Fibroblast of lung (primary cell): ENCODE measurements at regions not wholly inside any gene's neighbourhood (a gene's known extent, or its start where the extent isn't known, plus 50 kb on each side); places are given as distances from the start of the nearest gene placed in this dataset.
"Not testable (repeated sequence)": the region's sequence is repeated elsewhere in the genome, so short reads cannot be mapped to it uniquely, and the experiment has no call there.

Experiments
- DNase-seq, 2 donors: peaks; one replicate each; pipeline versions ENCODE4 v3.0.0 to v3.0.0-alpha.2; 2010; ENCODE audit warnings: low read depth in 2 of 2
- H2AFZ ChIP-seq: 2 replicates; pipeline ENCODE4 v1.5.1; 2012; ENCODE audit warnings: low read length, control low read depth, inconsistent platforms
- H3K27ac ChIP-seq: 2 replicates; pipeline ENCODE4 v1.5.1; 2011; ENCODE audit warnings: low read length, control low read depth; ENCODE audit not compliant: insufficient read depth
- H3K27me3 ChIP-seq: 2 replicates; pipeline ENCODE4 v1.5.1; 2011; ENCODE audit warnings: mild to moderate bottlenecking, low read length; ENCODE audit not compliant: control insufficient read depth, insufficient read depth
- H3K36me3 ChIP-seq: 2 replicates; pipeline ENCODE4 v1.5.1; 2011; ENCODE audit warnings: low read length; ENCODE audit not compliant: control insufficient read depth, insufficient read depth
- H3K4me1 ChIP-seq: 2 replicates; pipeline ENCODE4 v1.5.1; 2011; ENCODE audit warnings: low read length; ENCODE audit not compliant: control insufficient read depth, insufficient read depth; ENCODE audit errors: extremely low read depth
- H3K4me2 ChIP-seq: 2 replicates; pipeline ENCODE4 v1.5.1; 2011; ENCODE audit warnings: low read length, control low read depth; ENCODE audit not compliant: insufficient read depth; ENCODE audit errors: extremely low read depth
- H3K4me3 ChIP-seq, 4 experiments: fragments of 200-600 bp in 1 of 4; sonication (generic) in 1 of 4; replicated peaks in 1 of 4; 2 replicates each; pipeline ENCODE4 v1.5.1; 2011 to 2016; ENCODE audit warnings: low read length in 4 of 4, low read depth in 3 of 4, mild to moderate bottlenecking in 3 of 4, control low read depth in 2 of 4, inconsistent platforms in 1 of 4, mixed read lengths in 1 of 4; ENCODE audit not compliant: insufficient read depth in 1 of 4; ENCODE audit errors: control extremely low read depth in 1 of 4
- H3K79me2 ChIP-seq: 2 replicates; pipeline ENCODE4 v1.5.1; 2012; ENCODE audit warnings: mild to moderate bottlenecking, low read length, inconsistent platforms; ENCODE audit not compliant: control insufficient read depth, insufficient read depth
- H3K9ac ChIP-seq: 2 replicates; pipeline ENCODE4 v1.5.1; 2011; ENCODE audit warnings: mild to moderate bottlenecking, low read length, control low read depth; ENCODE audit not compliant: insufficient read depth
- H3K9me3 ChIP-seq: 2 replicates; pipeline ENCODE4 v1.5.1; 2012; ENCODE audit warnings: low read depth, low read length; ENCODE audit not compliant: control insufficient read depth, insufficient read depth
- H4K20me1 ChIP-seq: 2 replicates; pipeline ENCODE4 v1.5.1; 2011; ENCODE audit warnings: low read length; ENCODE audit not compliant: control insufficient read depth, insufficient read depth; ENCODE audit errors: extremely low read depth
- EZH2 ChIP-seq: IDR thresholded peaks from 2 replicates; pipeline ENCODE4 v1.5.1; 2012; ENCODE audit warnings: low read length, control low read depth, mild to moderate bottlenecking; ENCODE audit errors: missing control alignments
- TF ChIP-seq, protein P1 (sequence below), 2 donors: IDR thresholded peaks in 1 of 2; conservative IDR thresholded peaks in 1 of 2; 1 replicate in 1 of 2; 2 replicates in 1 of 2; pipeline ENCODE4 v1.5.1; 2011 to 2012; ENCODE audit warnings: low read length in 2 of 2, control low read depth in 1 of 2, inconsistent platforms in 1 of 2, low read depth in 1 of 2, mild to moderate bottlenecking in 1 of 2

DNA sequence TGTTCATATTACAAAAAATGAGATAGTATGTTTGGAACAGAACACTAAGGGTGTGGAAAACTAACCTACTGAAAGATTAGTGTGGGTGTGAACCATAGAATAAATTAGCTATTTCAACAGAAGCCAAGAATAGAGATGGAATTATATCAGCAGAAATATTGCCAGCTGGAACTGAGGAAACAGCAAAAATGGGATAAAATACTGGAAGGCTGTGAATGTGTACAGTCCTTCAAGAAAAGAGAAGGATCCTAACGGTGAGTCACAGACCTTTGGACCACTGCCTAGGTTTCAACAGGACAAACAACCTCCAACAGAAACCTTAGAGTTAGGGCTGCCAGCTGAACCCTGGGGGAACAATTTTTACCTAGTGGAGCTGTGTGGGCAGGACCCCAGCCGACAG, 395.0 kb downstream of the ZWINT start:
- Histone ChIP-seq H3K79me2 (no peaks in the 10 kb centered on the region), H3K36me3 (no peaks in the 10 kb centered on the region), H3K4me2 (no peak overlapping the region), H4K20me1 (no peaks in the 10 kb centered on the region), H3K4me1 (no peaks in the 10 kb centered on the region), H3K27ac (no peak overlapping the region), H3K9me3 (no peaks in the 10 kb centered on the region), H2AFZ (no peak overlapping the region), H3K9ac (no peak overlapping the region), H3K4me3 (no peak overlapping the region), H3K27me3 (no peaks in the 10 kb centered on the region)
- TF ChIP-seq, protein P1, sequence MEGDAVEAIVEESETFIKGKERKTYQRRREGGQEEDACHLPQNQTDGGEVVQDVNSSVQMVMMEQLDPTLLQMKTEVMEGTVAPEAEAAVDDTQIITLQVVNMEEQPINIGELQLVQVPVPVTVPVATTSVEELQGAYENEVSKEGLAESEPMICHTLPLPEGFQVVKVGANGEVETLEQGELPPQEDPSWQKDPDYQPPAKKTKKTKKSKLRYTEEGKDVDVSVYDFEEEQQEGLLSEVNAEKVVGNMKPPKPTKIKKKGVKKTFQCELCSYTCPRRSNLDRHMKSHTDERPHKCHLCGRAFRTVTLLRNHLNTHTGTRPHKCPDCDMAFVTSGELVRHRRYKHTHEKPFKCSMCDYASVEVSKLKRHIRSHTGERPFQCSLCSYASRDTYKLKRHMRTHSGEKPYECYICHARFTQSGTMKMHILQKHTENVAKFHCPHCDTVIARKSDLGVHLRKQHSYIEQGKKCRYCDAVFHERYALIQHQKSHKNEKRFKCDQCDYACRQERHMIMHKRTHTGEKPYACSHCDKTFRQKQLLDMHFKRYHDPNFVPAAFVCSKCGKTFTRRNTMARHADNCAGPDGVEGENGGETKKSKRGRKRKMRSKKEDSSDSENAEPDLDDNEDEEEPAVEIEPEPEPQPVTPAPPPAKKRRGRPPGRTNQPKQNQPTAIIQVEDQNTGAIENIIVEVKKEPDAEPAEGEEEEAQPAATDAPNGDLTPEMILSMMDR (conservative IDR thresholded peaks at IDR 0.05 in 1 of 2, IDR thresholded peaks at IDR 0.05 in 1 of 2; ENCODE audit: low read depth in 1 of 2, low read length in 2 of 2) = no peak
- no peak for TF ChIP-seq EZH2
- no peak for DNase-seq

DNA sequence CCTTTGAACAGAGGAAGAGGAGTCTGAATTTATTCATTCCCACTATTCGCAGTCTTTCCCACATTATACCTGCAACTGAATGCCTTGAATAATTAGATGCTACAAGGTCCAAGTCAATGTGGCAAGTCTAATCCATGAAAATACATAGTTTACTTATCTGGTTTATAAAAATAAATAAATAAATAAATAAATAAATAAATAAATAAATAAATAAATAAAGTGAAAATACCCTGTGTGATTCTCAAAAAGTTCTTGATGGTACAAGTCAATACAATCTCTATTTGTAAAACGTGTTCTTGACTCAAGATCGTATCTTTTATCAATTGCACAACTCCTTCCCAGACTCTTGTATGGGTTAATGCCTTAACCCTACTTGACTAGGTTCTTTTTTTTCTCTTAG, 417.7 kb downstream of the ZWINT start:
- Histone ChIP-seq H3K9me3 (no peaks in the 10 kb centered on the region), H3K79me2 (no peaks in the 10 kb centered on the region), H2AFZ (no peak overlapping the region), H3K4me3 (no peak overlapping the region), H3K4me2 (no peak overlapping the region), H3K27ac (no peak overlapping the region), H3K9ac (no peak overlapping the region), H3K36me3 (no peaks in the 10 kb centered on the region), H4K20me1 (no peaks in the 10 kb centered on the region), H3K27me3 (no peaks in the 10 kb centered on the region), H3K4me1 (no peaks in the 10 kb centered on the region)
- no peak for TF ChIP-seq EZH2
- TF ChIP-seq, protein P1 (conservative IDR thresholded peaks at IDR 0.05 in 1 of 2, IDR thresholded peaks at IDR 0.05 in 1 of 2; ENCODE audit: low read depth in 1 of 2, low read length in 2 of 2) = no peak
- no peak for DNase-seq

DNA sequence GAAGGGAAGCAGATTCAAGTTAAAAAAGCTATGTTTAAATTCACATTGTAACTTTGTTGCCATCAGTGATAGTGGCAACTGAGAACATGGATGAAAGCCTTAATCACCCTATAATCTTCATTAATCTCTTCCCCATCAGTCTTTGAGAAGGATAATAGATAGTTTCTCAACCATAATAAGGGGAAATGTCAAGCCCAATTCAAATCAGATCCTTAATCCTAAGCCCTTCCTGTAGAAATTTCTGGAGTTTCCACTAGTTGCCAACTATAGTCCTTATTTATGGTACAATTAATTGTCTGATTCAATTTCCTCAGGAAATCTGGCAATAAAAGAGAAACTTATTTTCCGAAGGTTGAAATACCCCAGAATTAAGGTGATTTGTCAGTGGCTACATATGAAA, 431.8 kb downstream of the ZWINT start:
- no peaks in the 10 kb centered on the region for H3K36me3 ChIP-seq
- H3K79me2 ChIP-seq = no peaks in the 10 kb centered on the region
- TF ChIP-seq, protein P1 (conservative IDR thresholded peaks at IDR 0.05 in 1 of 2, IDR thresholded peaks at IDR 0.05 in 1 of 2; ENCODE audit: low read depth in 1 of 2, low read length in 2 of 2) = no peak
- no peak for TF ChIP-seq EZH2
- no peaks in the 10 kb centered on the region for H3K4me1 ChIP-seq
- no peak overlapping the region for H2AFZ ChIP-seq
- no peak overlapping the region for H3K4me3 ChIP-seq
- no peak for DNase-seq
- H3K9me3 ChIP-seq = no peaks in the 10 kb centered on the region
- no peak overlapping the region for H3K27ac ChIP-seq
- no peaks in the 10 kb centered on the region for H4K20me1 ChIP-seq
- H3K27me3 ChIP-seq = no peaks in the 10 kb centered on the region
- H3K9ac ChIP-seq = no peak overlapping the region
- H3K4me2 ChIP-seq = no peak overlapping the region

DNA sequence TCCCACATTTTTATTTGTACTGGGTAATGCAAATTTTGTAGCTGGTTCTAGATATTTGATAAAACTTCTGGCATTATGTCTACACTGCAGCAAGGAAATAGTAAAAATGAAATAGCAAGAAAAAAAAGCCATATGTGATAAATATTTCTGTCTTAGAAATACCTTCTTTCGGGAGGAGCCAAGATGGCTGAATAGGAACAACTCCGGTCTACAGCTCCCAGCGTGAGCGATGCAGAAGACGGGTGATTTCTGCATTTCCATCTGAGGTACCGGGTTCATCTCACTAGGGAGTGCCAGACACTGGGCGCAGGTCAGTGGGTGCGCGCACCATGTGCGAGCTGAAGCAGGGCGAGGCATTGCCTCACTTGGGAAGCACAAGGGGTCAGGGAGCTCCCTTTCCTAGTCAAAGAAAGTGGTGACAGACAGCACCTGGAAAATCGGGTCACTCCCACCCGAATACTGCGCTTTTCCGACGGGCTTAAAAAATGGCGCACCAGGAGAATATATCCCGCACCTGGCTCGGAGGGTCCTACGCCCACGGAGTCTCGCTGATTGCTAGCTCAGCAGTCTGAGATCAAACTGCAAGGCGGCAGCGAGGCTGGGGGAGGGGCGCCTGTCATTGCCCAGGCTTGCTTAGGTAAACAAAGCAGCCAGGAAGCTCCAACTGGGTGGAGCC, 461.4 kb downstream of the ZWINT start:
- DNase-seq, H3K36me3 ChIP-seq, H3K79me2 ChIP-seq, H4K20me1 ChIP-seq, H2AFZ ChIP-seq, H3K27me3 ChIP-seq, H3K4me1 ChIP-seq, H3K9ac ChIP-seq, H3K4me2 ChIP-seq, H3K9me3 ChIP-seq, H3K27ac ChIP-seq, H3K4me3 ChIP-seq: not testable (repeated sequence)
